Right lobe of liver (tissue), 4 donors: ENCODE measurements at regions not wholly inside any gene's neighbourhood (a gene's known extent, or its start where the extent isn't known, plus 50 kb on each side); places are given as distances from the start of the nearest gene placed in this dataset.

Source experiments
- POLR2A ChIP-seq: fragments of 450-650 bp; IDR thresholded peaks from one replicate; pipeline ENCODE4 v1.6.1; 2017; ENCODE audit warnings: antibody characterized with exemption, mild to moderate bottlenecking
- TF ChIP-seq, protein P1 (sequence below), 4 donors: fragments of 200-600 bp in 3 of 4; fragments of 450-650 bp in 1 of 4; IDR thresholded peaks; one replicate each; pipeline versions ENCODE4 v1.5.1 to v1.8.0; 2016 to 2022; ENCODE audit warnings: antibody characterized with exemption in 4 of 4, mild to moderate bottlenecking in 2 of 4
- donor health status: DM: no; HTN: no; CAD: no.
- donor health status: DM: no; HTN: no; CAD: no.
- donor health status: DM: no; HTN: yes; CAD: no.

DNA sequence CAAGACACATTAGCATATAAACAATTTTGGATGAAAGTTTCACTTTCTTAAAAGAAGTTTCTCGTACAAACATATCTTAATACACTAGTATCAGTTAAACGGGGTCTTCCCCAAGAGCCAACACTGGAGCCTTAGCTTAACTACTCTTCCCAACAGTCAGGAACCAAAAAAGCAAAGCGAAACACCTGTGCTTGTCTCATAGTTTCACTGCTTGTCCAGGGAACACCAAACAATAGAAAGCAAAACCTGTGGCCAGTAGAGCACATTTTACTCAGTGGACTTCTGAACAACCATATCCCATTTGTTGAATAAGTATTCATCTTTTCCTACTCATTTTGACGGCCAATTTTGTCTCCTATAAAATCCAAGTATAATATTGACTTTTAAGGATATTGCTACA lies 391.4 kb downstream of the ELAVL2 start:
- TF ChIP-seq, protein P1, sequence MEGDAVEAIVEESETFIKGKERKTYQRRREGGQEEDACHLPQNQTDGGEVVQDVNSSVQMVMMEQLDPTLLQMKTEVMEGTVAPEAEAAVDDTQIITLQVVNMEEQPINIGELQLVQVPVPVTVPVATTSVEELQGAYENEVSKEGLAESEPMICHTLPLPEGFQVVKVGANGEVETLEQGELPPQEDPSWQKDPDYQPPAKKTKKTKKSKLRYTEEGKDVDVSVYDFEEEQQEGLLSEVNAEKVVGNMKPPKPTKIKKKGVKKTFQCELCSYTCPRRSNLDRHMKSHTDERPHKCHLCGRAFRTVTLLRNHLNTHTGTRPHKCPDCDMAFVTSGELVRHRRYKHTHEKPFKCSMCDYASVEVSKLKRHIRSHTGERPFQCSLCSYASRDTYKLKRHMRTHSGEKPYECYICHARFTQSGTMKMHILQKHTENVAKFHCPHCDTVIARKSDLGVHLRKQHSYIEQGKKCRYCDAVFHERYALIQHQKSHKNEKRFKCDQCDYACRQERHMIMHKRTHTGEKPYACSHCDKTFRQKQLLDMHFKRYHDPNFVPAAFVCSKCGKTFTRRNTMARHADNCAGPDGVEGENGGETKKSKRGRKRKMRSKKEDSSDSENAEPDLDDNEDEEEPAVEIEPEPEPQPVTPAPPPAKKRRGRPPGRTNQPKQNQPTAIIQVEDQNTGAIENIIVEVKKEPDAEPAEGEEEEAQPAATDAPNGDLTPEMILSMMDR (IDR thresholded peaks at IDR 0.05) = no peak
- TF ChIP-seq POLR2A = no peak
